ENCODE measurements at regions not wholly inside any gene's neighbourhood (a gene's known extent, or its start where the extent isn't known, plus 50 kb on each side); places are given as distances from the start of the nearest gene placed in this dataset.

- H3K4me3 ChIP-seq (ENCODE audit: low read depth, low read length) = no peak overlapping the region
- H3K4me1 Mint-ChIP-seq = no peaks in the 10 kb centered on the region
- H3K9me3 Mint-ChIP-seq = peaks cover 0 to 3% (median 0%) of the 10 kb centered on the region in 7 donors
- H3K27ac ChIP-seq (ENCODE audit: insufficient read depth, low read length, poor library complexity, severe bottlenecking) = no peak overlapping the region
- no peak overlapping the region for H3K4me3 Mint-ChIP-seq
- peaks cover 2% of the 10 kb centered on the region for H3K27me3 ChIP-seq (ENCODE audit: control insufficient read depth, insufficient read depth, low read length)
- no peaks in the 10 kb centered on the region for H3K27me3 Mint-ChIP-seq
- peaks cover 0 to 2% of the 10 kb centered on the region in 2 experiments for H3K9me3 ChIP-seq (ENCODE audit: control insufficient read depth in 2 of 2, low read length in 2 of 2)
- no peak overlapping the region for H3K27ac Mint-ChIP-seq
- H3K36me3 ChIP-seq (ENCODE audit: control insufficient read depth, insufficient read depth, low read length) = no peaks in the 10 kb centered on the region
- no peaks in the 10 kb centered on the region for H3K4me1 ChIP-seq (ENCODE audit: control insufficient read depth, insufficient read depth, low read length, poor library complexity, severe bottlenecking)
- no peaks in the 10 kb centered on the region for H3K36me3 Mint-ChIP-seq
- no peak for ATAC-seq (ENCODE audit: low read depth in 2 of 2)
- DNase-seq = no peak
Measured at GRCh38 chr12:90355711-90356355, 599.1 kb downstream of the CCER1 start.

- no peaks in the 10 kb centered on the region for H3K4me1 Mint-ChIP-seq
- Histone ChIP-seq H3K27ac (ENCODE audit: insufficient read depth, low read length, poor library complexity, severe bottlenecking) (no peak overlapping the region), H3K9me3 (ENCODE audit: control insufficient read depth in 2 of 2, low read length in 2 of 2) (no peaks in the 10 kb centered on the region), H3K27me3 (ENCODE audit: control insufficient read depth, insufficient read depth, low read length) (no peaks in the 10 kb centered on the region), H3K36me3 (ENCODE audit: control insufficient read depth, insufficient read depth, low read length) (no peaks in the 10 kb centered on the region), H3K4me1 (ENCODE audit: control insufficient read depth, insufficient read depth, low read length, poor library complexity, severe bottlenecking) (no peaks in the 10 kb centered on the region), H3K4me3 (ENCODE audit: low read depth, low read length) (no peak overlapping the region)
- H3K4me3 Mint-ChIP-seq = no peak overlapping the region
- no peaks in the 10 kb centered on the region for H3K36me3 Mint-ChIP-seq
- no peak overlapping the region for H3K27ac Mint-ChIP-seq
- DNase-seq (no peak), ATAC-seq (ENCODE audit: low read depth in 2 of 2) (no peak)
- H3K27me3 Mint-ChIP-seq = peaks cover 4% of the 10 kb centered on the region
- peaks cover 0 to 2% (median 0%) of the 10 kb centered on the region in 7 donors for H3K9me3 Mint-ChIP-seq
Measured at GRCh38 chr12:90343966-90344365, 611.0 kb downstream of the CCER1 start.

- no peaks in the 10 kb centered on the region for H3K27me3 ChIP-seq (ENCODE audit: control insufficient read depth, insufficient read depth, low read length)
- no peak overlapping the region for H3K27ac ChIP-seq (ENCODE audit: insufficient read depth, low read length, poor library complexity, severe bottlenecking)
- no peaks in the 10 kb centered on the region for H3K4me1 Mint-ChIP-seq
- H3K4me3 Mint-ChIP-seq = no peak overlapping the region
- H3K9me3 ChIP-seq (ENCODE audit: control insufficient read depth in 2 of 2, low read length in 2 of 2) = no peaks in the 10 kb centered on the region
- H3K9me3 Mint-ChIP-seq = peaks cover 0 to 2% (median 0%) of the 10 kb centered on the region in 7 donors
- DNase-seq (no peak), ATAC-seq (ENCODE audit: low read depth in 2 of 2) (no peak)
- no peaks in the 10 kb centered on the region for H3K36me3 ChIP-seq (ENCODE audit: control insufficient read depth, insufficient read depth, low read length)
- H3K4me3 ChIP-seq (ENCODE audit: low read depth, low read length) = no peak overlapping the region
- H3K27me3 Mint-ChIP-seq = no peaks in the 10 kb centered on the region
- H3K4me1 ChIP-seq (ENCODE audit: control insufficient read depth, insufficient read depth, low read length, poor library complexity, severe bottlenecking) = no peaks in the 10 kb centered on the region
- H3K27ac Mint-ChIP-seq = no peak overlapping the region
- H3K36me3 Mint-ChIP-seq = no peaks in the 10 kb centered on the region
Measured at GRCh38 chr12:90342081-90342480, 612.9 kb downstream of the CCER1 start.

GRCh38 chr12:90339837-90340236, 615.1 kb downstream of the CCER1 start:
- Mint-ChIP-seq H3K4me1 (no peaks in the 10 kb centered on the region), H3K4me3 (no peak overlapping the region), H3K36me3 (no peaks in the 10 kb centered on the region), H3K27ac (no peak overlapping the region), H3K9me3 (peaks cover 0 to 2% (median 0%) of the 10 kb centered on the region in 7 donors), H3K27me3 (no peaks in the 10 kb centered on the region)
- Histone ChIP-seq H3K9me3 (ENCODE audit: control insufficient read depth in 2 of 2, low read length in 2 of 2) (no peaks in the 10 kb centered on the region), H3K4me1 (ENCODE audit: control insufficient read depth, insufficient read depth, low read length, poor library complexity, severe bottlenecking) (no peaks in the 10 kb centered on the region), H3K27ac (ENCODE audit: insufficient read depth, low read length, poor library complexity, severe bottlenecking) (no peak overlapping the region), H3K4me3 (ENCODE audit: low read depth, low read length) (no peak overlapping the region), H3K27me3 (ENCODE audit: control insufficient read depth, insufficient read depth, low read length) (no peaks in the 10 kb centered on the region), H3K36me3 (ENCODE audit: control insufficient read depth, insufficient read depth, low read length) (no peaks in the 10 kb centered on the region)
- no peak for DNase-seq
- no peak for ATAC-seq (ENCODE audit: low read depth in 2 of 2)

- Mint-ChIP-seq H3K27ac (no peak overlapping the region), H3K36me3 (no peaks in the 10 kb centered on the region), H3K4me3 (no peak overlapping the region), H3K27me3 (no peaks in the 10 kb centered on the region), H3K4me1 (no peaks in the 10 kb centered on the region), H3K9me3 (peaks cover 0 to under 1% (median 0%) of the 10 kb centered on the region in 7 donors)
- H3K27ac ChIP-seq (ENCODE audit: insufficient read depth, low read length, poor library complexity, severe bottlenecking) = no peak overlapping the region
- no peak overlapping the region for H3K4me3 ChIP-seq (ENCODE audit: low read depth, low read length)
- H3K9me3 ChIP-seq (ENCODE audit: control insufficient read depth in 2 of 2, low read length in 2 of 2) = no peaks in the 10 kb centered on the region
- no peak for ATAC-seq (ENCODE audit: low read depth in 2 of 2)
- no peaks in the 10 kb centered on the region for H3K27me3 ChIP-seq (ENCODE audit: control insufficient read depth, insufficient read depth, low read length)
- DNase-seq = no peak
- H3K4me1 ChIP-seq (ENCODE audit: control insufficient read depth, insufficient read depth, low read length, poor library complexity, severe bottlenecking) = no peaks in the 10 kb centered on the region
- H3K36me3 ChIP-seq (ENCODE audit: control insufficient read depth, insufficient read depth, low read length) = no peaks in the 10 kb centered on the region
Measured at GRCh38 chr12:90338365-90338764, 616.6 kb downstream of the CCER1 start.

- H3K9me3 ChIP-seq (ENCODE audit: control insufficient read depth in 2 of 2, low read length in 2 of 2) = no peaks in the 10 kb centered on the region
- H3K27me3 ChIP-seq (ENCODE audit: control insufficient read depth, insufficient read depth, low read length) = no peaks in the 10 kb centered on the region
- H3K36me3 ChIP-seq (ENCODE audit: control insufficient read depth, insufficient read depth, low read length) = no peaks in the 10 kb centered on the region
- no peak overlapping the region for H3K27ac ChIP-seq (ENCODE audit: insufficient read depth, low read length, poor library complexity, severe bottlenecking)
- Mint-ChIP-seq H3K4me1 (no peaks in the 10 kb centered on the region), H3K36me3 (no peaks in the 10 kb centered on the region), H3K4me3 (no peak overlapping the region), H3K27ac (no peak overlapping the region), H3K27me3 (no peaks in the 10 kb centered on the region), H3K9me3 (peaks cover 0 to 4% (median 0%) of the 10 kb centered on the region in 7 donors)
- H3K4me3 ChIP-seq (ENCODE audit: low read depth, low read length) = no peak overlapping the region
- DNase-seq (no peak), ATAC-seq (ENCODE audit: low read depth in 2 of 2) (no peak)
- H3K4me1 ChIP-seq (ENCODE audit: control insufficient read depth, insufficient read depth, low read length, poor library complexity, severe bottlenecking) = no peaks in the 10 kb centered on the region
Measured at GRCh38 chr12:90337018-90337417, 618.0 kb downstream of the CCER1 start.

GRCh38 chr12:90335566-90335965, 619.4 kb downstream of the CCER1 start:
- Histone ChIP-seq H3K4me1 (ENCODE audit: control insufficient read depth, insufficient read depth, low read length, poor library complexity, severe bottlenecking) (no peaks in the 10 kb centered on the region), H3K9me3 (ENCODE audit: control insufficient read depth in 2 of 2, low read length in 2 of 2) (no peaks in the 10 kb centered on the region), H3K27me3 (ENCODE audit: control insufficient read depth, insufficient read depth, low read length) (no peaks in the 10 kb centered on the region), H3K36me3 (ENCODE audit: control insufficient read depth, insufficient read depth, low read length) (no peaks in the 10 kb centered on the region), H3K4me3 (ENCODE audit: low read depth, low read length) (no peak overlapping the region), H3K27ac (ENCODE audit: insufficient read depth, low read length, poor library complexity, severe bottlenecking) (no peak overlapping the region)
- no peaks in the 10 kb centered on the region for H3K4me1 Mint-ChIP-seq
- H3K36me3 Mint-ChIP-seq = no peaks in the 10 kb centered on the region
- H3K9me3 Mint-ChIP-seq = peaks cover 0 to 4% (median 0%) of the 10 kb centered on the region in 7 donors
- H3K4me3 Mint-ChIP-seq = no peak overlapping the region
- ATAC-seq (ENCODE audit: low read depth in 2 of 2) (no peak), DNase-seq (no peak)
- no peak overlapping the region for H3K27ac Mint-ChIP-seq
- peaks cover 2% of the 10 kb centered on the region for H3K27me3 Mint-ChIP-seq

GRCh38 chr12:90333939-90334338, 621.0 kb downstream of the CCER1 start:
- peaks cover 0 to 4% (median 0%) of the 10 kb centered on the region in 7 donors for H3K9me3 Mint-ChIP-seq
- peaks cover 6% of the 10 kb centered on the region for H3K27me3 Mint-ChIP-seq
- no peaks in the 10 kb centered on the region for H3K4me1 Mint-ChIP-seq
- Histone ChIP-seq H3K27ac (ENCODE audit: insufficient read depth, low read length, poor library complexity, severe bottlenecking) (no peak overlapping the region), H3K27me3 (ENCODE audit: control insufficient read depth, insufficient read depth, low read length) (no peaks in the 10 kb centered on the region), H3K4me3 (ENCODE audit: low read depth, low read length) (no peak overlapping the region), H3K36me3 (ENCODE audit: control insufficient read depth, insufficient read depth, low read length) (no peaks in the 10 kb centered on the region), H3K4me1 (ENCODE audit: control insufficient read depth, insufficient read depth, low read length, poor library complexity, severe bottlenecking) (no peaks in the 10 kb centered on the region), H3K9me3 (ENCODE audit: control insufficient read depth in 2 of 2, low read length in 2 of 2) (no peaks in the 10 kb centered on the region)
- H3K4me3 Mint-ChIP-seq = no peak overlapping the region
- no peak overlapping the region for H3K27ac Mint-ChIP-seq
- H3K36me3 Mint-ChIP-seq = no peaks in the 10 kb centered on the region
- no peak for DNase-seq
- no peak for ATAC-seq (ENCODE audit: low read depth in 2 of 2)

All from CD4-positive, CD25-positive, alpha-beta regulatory T cell (primary cell).